ENCODE measurements at regions not wholly inside any gene's neighbourhood (a gene's known extent, or its start where the extent isn't known, plus 50 kb on each side); places are given as distances from the start of the nearest gene placed in this dataset.

DNA sequence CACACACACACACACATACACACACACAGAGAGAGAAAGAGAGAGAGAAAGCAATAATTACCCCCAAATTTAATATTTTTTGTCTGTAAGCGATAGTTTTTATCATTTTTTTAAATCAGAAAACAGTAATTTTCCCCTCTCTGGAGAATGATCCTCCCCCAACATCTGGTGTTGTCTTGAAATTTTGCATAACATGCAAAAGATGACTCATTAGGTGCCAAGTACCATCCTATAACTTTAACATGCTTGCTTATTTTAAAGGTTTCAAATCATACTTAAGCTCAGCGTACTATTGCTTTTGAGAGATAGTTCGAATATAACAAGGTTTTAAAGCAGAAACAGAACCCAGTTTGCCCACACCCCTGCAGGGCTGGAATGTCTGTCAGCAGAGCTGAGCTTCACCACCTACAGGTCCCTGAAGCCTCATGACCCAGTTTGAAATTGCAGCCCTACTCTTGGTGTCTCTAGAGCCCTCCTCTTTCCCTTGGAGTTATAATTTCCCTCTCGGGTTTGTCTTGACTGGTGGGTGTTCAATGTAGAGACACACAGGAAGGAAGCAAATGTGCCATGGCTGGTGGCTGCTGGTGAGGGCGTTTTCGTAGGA is 175.0 kb upstream of the HS3ST1 start:
- H2AFZ ChIP-seq (ENCODE audit: insufficient read depth, low read depth, low read length, poor library complexity, severe bottlenecking), result no peak overlapping the region
- H4K20me1 ChIP-seq (ENCODE audit: insufficient read depth, low read length), result no peaks in the 10 kb centered on the region
- no peaks in the 10 kb centered on the region for H3K36me3 ChIP-seq (replicated peaks in 1 of 2; ENCODE audit: control insufficient read depth in 1 of 2, insufficient read depth in 2 of 2, low read length in 2 of 2)
- H3K27me3 ChIP-seq (ENCODE audit: control insufficient read depth in 2 of 2, insufficient read depth in 2 of 2, low read length in 2 of 2), result no peaks in the 10 kb centered on the region
- no peaks in the 10 kb centered on the region for H3K4me1 Mint-ChIP-seq
- no peak overlapping the region for H3K4me2 ChIP-seq (replicated peaks; ENCODE audit: extremely low read depth, low read length, poor library complexity, severe bottlenecking)
- H3K36me3 Mint-ChIP-seq, result no peaks in the 10 kb centered on the region
- peak overlapping the region in 1 of 7 donors; percentile 17 for H3K27ac Mint-ChIP-seq
- H3K9ac ChIP-seq (ENCODE audit: insufficient read depth, low read length, poor library complexity, severe bottlenecking), result no peak overlapping the region
- DNase-seq, result no peak
- TF ChIP-seq, protein P1, sequence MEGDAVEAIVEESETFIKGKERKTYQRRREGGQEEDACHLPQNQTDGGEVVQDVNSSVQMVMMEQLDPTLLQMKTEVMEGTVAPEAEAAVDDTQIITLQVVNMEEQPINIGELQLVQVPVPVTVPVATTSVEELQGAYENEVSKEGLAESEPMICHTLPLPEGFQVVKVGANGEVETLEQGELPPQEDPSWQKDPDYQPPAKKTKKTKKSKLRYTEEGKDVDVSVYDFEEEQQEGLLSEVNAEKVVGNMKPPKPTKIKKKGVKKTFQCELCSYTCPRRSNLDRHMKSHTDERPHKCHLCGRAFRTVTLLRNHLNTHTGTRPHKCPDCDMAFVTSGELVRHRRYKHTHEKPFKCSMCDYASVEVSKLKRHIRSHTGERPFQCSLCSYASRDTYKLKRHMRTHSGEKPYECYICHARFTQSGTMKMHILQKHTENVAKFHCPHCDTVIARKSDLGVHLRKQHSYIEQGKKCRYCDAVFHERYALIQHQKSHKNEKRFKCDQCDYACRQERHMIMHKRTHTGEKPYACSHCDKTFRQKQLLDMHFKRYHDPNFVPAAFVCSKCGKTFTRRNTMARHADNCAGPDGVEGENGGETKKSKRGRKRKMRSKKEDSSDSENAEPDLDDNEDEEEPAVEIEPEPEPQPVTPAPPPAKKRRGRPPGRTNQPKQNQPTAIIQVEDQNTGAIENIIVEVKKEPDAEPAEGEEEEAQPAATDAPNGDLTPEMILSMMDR (IDR thresholded peaks at IDR 0.05), result no peak
- H3K9me3 ChIP-seq (replicated peaks in 1 of 2; ENCODE audit: control insufficient read depth in 1 of 2, insufficient read depth in 1 of 2, low read length in 2 of 2), result no peaks in the 10 kb centered on the region
- H3K4me3 Mint-ChIP-seq, result no peak overlapping the region
- H3K9me3 Mint-ChIP-seq, result peaks cover 0 to 2% (median 0%) of the 10 kb centered on the region in 7 donors
- H3K27ac ChIP-seq (ENCODE audit: low read depth in 1 of 2, low read length in 2 of 2), result no peak overlapping the region
- no peak overlapping the region for H3K4me3 ChIP-seq (replicated peaks in 1 of 3; ENCODE audit: low read depth in 2 of 3, low read length in 3 of 3)
- H3K27me3 Mint-ChIP-seq (ENCODE audit: low read depth in 3 of 3), result no peaks in the 10 kb centered on the region
- 77% methylated on average over 3 of the region's 6 CpGs for WGBS (ENCODE audit: insufficient coverage)
- no peaks in the 10 kb centered on the region for H3K4me1 ChIP-seq (ENCODE audit: control insufficient read depth in 1 of 2, insufficient read depth in 2 of 2, low read length in 2 of 2)
- H3K79me2 ChIP-seq (ENCODE audit: insufficient read depth, low read length), result no peaks in the 10 kb centered on the region
- intact Hi-C loops (cut with micrococcal nuclease), result no loop called here

DNA sequence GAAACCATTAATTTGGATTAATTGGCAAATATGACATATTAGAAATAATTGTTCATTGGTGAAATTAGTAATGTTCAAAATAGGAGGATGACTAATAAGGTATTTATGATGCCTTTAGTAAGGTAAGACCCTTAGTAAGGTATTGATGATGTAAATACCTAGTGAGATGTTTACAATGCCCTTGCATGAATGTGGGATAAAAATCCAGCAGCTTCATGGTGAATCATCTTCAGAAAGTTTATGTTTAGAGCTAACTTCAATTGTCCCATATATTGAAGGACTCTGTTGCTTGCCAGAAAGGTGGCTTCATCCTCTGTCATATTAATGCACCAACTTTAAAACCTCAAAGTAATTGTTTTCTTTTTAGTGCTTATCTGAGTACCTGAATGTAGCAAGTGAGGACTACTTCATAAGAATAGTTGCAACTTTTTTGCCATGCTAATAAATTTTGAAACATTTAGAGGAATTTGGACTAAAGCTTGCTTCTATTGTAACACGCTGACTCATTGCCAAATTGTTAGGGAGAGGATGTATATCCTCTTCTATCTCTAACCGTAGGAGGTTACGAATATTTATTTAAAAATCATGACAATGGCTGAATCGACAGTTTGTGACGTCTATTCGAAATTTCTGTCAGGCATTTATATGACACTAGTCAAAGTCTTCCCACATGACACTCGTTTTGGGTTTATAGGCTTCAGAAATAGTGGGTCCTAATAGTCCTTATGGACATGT is 174.1 kb upstream of the HS3ST1 start:
- Histone ChIP-seq H3K9me3 (replicated peaks in 1 of 2; ENCODE audit: control insufficient read depth in 1 of 2, insufficient read depth in 1 of 2, low read length in 2 of 2) (no peaks in the 10 kb centered on the region), H3K4me2 (replicated peaks; ENCODE audit: extremely low read depth, low read length, poor library complexity, severe bottlenecking) (no peak overlapping the region), H3K27ac (ENCODE audit: low read depth in 1 of 2, low read length in 2 of 2) (no peak overlapping the region), H3K4me3 (replicated peaks in 1 of 3; ENCODE audit: low read depth in 2 of 3, low read length in 3 of 3) (no peak overlapping the region), H4K20me1 (ENCODE audit: insufficient read depth, low read length) (no peaks in the 10 kb centered on the region), H3K36me3 (replicated peaks in 1 of 2; ENCODE audit: control insufficient read depth in 1 of 2, insufficient read depth in 2 of 2, low read length in 2 of 2) (no peaks in the 10 kb centered on the region), H3K4me1 (ENCODE audit: control insufficient read depth in 1 of 2, insufficient read depth in 2 of 2, low read length in 2 of 2) (no peaks in the 10 kb centered on the region), H2AFZ (ENCODE audit: insufficient read depth, low read depth, low read length, poor library complexity, severe bottlenecking) (no peak overlapping the region), H3K27me3 (ENCODE audit: control insufficient read depth in 2 of 2, insufficient read depth in 2 of 2, low read length in 2 of 2) (no peaks in the 10 kb centered on the region), H3K9ac (ENCODE audit: insufficient read depth, low read length, poor library complexity, severe bottlenecking) (no peak overlapping the region), H3K79me2 (ENCODE audit: insufficient read depth, low read length) (no peaks in the 10 kb centered on the region)
- intact Hi-C loops (cut with micrococcal nuclease), result no loop called here
- Mint-ChIP-seq H3K4me1 (no peaks in the 10 kb centered on the region), H3K36me3 (no peaks in the 10 kb centered on the region), H3K4me3 (no peak overlapping the region), H3K27ac (no peak overlapping the region), H3K9me3 (peaks cover 0 to 2% (median 0%) of the 10 kb centered on the region in 7 donors), H3K27me3 (ENCODE audit: low read depth in 3 of 3) (no peaks in the 10 kb centered on the region)
- TF ChIP-seq, protein P1 (IDR thresholded peaks at IDR 0.05), result no peak
- no CpG with 5 or more reads among the region's 7 CpGs for WGBS (ENCODE audit: insufficient coverage)
- DNase-seq, result no peak
